ENCODE measurements at regions not wholly inside any gene's neighbourhood (a gene's known extent, or its start where the extent isn't known, plus 50 kb on each side); places are given as distances from the start of the nearest gene placed in this dataset.

- peaks cover 12% of the 10 kb centered on the region for H3K9me3 Mint-ChIP-seq (ENCODE audit: unreplicated experiment)
- CTCF ChIA-PET = interaction anchor here (0.6 to 1.2 kb wide), 2 partner anchors 10 to 689 kb away, joined by 3 to 5 read pairs; no protein-coding TSS in a partner anchor
Measured at GRCh38 chr2:147665105-147665504, 179.7 kb upstream of the ACVR2A start.

GRCh38 chr2:147663962-147664361 is 180.9 kb upstream of the ACVR2A start:
- Mint-ChIP-seq H3K4me3 (ENCODE audit: unreplicated experiment) (no peak overlapping the region), H3K27ac (ENCODE audit: low read depth, unreplicated experiment) (no peak overlapping the region), H3K27me3 (ENCODE audit: insufficient read depth, unreplicated experiment) (no peaks in the 10 kb centered on the region), H3K4me1 (ENCODE audit: insufficient read depth, unreplicated experiment) (peaks cover 9% of the 10 kb centered on the region), H3K36me3 (ENCODE audit: insufficient read depth, unreplicated experiment) (no peaks in the 10 kb centered on the region), H3K9me3 (ENCODE audit: unreplicated experiment) (peaks cover 12% of the 10 kb centered on the region)
- no peak for TF ChIP-seq CTCF (IDR thresholded peaks at IDR 0.05; ENCODE audit: unreplicated experiment)
- intact Hi-C loops (cut with micrococcal nuclease) = no loop called here
- no peak for DNase-seq (ENCODE audit: unreplicated experiment)
- no TSS peak for BruUV-seq (replicated peaks)
- ChIA-PET CTCF (no interaction called here), POLR2A (interaction anchor here (0.5 to 1.2 kb wide), 4 partner anchors 13 to 936 kb away, joined by 3 to 5 read pairs (median 4); no protein-coding TSS in a partner anchor)

More at GRCh38 chr2:147665105-147665504, 179.7 kb upstream of the ACVR2A start:
- Mint-ChIP-seq H3K27ac (ENCODE audit: low read depth, unreplicated experiment) (peak overlapping the region; percentile 50), H3K4me3 (ENCODE audit: unreplicated experiment) (no peak overlapping the region), H3K36me3 (ENCODE audit: insufficient read depth, unreplicated experiment) (no peaks in the 10 kb centered on the region), H3K27me3 (ENCODE audit: insufficient read depth, unreplicated experiment) (no peaks in the 10 kb centered on the region), H3K4me1 (ENCODE audit: insufficient read depth, unreplicated experiment) (peaks cover 9% of the 10 kb centered on the region)
- DNase-seq (ENCODE audit: unreplicated experiment) = no peak
- BruUV-seq (replicated peaks) = no TSS peak
- no peak for TF ChIP-seq CTCF (IDR thresholded peaks at IDR 0.05; ENCODE audit: unreplicated experiment)
- intact Hi-C loops (cut with micrococcal nuclease) = no loop called here
- POLR2A ChIA-PET = interaction anchor here (0.6 kb wide), 1 partner anchor 181 kb away, joined by 4 read pairs; no protein-coding TSS in a partner anchor

GRCh38 chr2:147663153-147663961 is 181.5 kb upstream of the ACVR2A start:
- POLR2A ChIA-PET = interaction anchor here (0.6 to 1.2 kb wide), 3 partner anchors 13 to 935 kb away, joined by 3 to 5 read pairs (median 4); no protein-coding TSS in a partner anchor
- intact Hi-C loops (cut with micrococcal nuclease) = no loop called here

More at GRCh38 chr2:147663153-147663961, 181.5 kb upstream of the ACVR2A start:
- no TSS peak for BruUV-seq (replicated peaks)
- CTCF ChIA-PET = interaction anchor here (0.9 kb wide), 1 partner anchor 619 kb away, joined by 3 read pairs; no protein-coding TSS in a partner anchor
- no peak for TF ChIP-seq CTCF (IDR thresholded peaks at IDR 0.05; ENCODE audit: unreplicated experiment)
- Mint-ChIP-seq H3K36me3 (ENCODE audit: insufficient read depth, unreplicated experiment) (no peaks in the 10 kb centered on the region), H3K4me3 (ENCODE audit: unreplicated experiment) (no peak overlapping the region), H3K4me1 (ENCODE audit: insufficient read depth, unreplicated experiment) (peaks cover 9% of the 10 kb centered on the region), H3K9me3 (ENCODE audit: unreplicated experiment) (peaks cover 12% of the 10 kb centered on the region), H3K27me3 (ENCODE audit: insufficient read depth, unreplicated experiment) (no peaks in the 10 kb centered on the region), H3K27ac (ENCODE audit: low read depth, unreplicated experiment) (no peak overlapping the region)
- no peak for DNase-seq (ENCODE audit: unreplicated experiment)

Measured in MCF 10A (cell line).